ENCODE measurements at regions not wholly inside any gene's neighbourhood (a gene's known extent, or its start where the extent isn't known, plus 50 kb on each side); places are given as distances from the start of the nearest gene placed in this dataset.

GRCh38 chr15:94749811-94750617 is 518.7 kb downstream of the MCTP2 start:
- DNase-seq (ENCODE audit: low read depth in 2 of 2), result no peak

- no peak for DNase-seq (ENCODE audit: low read depth in 2 of 2)
These were observed 529.0 kb downstream of the MCTP2 start for GRCh38 chr15:94760348-94760747.

- DNase-seq (ENCODE audit: low read depth in 2 of 2), result no peak
These were observed 530.2 kb downstream of the MCTP2 start for GRCh38 chr15:94761574-94761973.

DNA sequence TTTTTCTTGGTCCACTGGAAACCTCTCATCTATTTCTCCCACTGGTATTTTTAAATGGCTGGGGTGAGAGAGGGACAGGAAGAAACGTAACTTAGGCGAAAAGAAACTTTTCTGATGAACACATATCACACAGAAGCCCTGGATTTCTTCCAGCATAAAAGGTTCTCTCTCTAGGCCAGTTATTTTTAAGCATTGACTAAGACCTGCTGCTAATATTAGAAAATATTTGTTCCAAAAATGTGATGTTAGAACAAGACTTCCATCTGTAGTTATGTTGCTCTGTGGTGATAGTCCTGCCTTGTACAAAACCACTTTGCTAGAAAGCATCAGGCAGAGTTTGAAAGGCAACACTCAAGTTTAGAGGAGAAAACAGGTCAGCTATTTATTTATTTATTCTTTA is 537.7 kb downstream of the MCTP2 start:
- DNase-seq (ENCODE audit: low read depth in 2 of 2), result no peak

DNA sequence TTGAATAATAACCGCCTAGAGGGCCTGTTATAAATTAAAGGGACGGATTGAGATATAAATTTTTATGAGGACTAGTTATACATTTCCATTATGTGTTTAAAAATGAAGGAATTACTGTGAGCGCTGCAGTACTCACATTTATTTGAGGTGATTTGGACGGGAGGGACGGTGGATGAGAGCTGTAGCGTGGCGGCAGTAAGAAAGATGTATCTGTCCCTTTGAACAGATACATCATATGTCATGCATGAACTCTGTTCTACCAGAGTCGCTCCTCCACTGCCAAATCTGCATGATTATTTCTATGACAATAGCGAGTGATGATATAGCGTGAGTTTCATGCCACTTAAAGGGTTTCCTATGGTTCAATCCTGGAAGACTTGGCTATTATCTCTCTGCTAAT is 538.8 kb downstream of the MCTP2 start:
- DNase-seq (ENCODE audit: low read depth in 2 of 2), result no peak

- no peak for DNase-seq (ENCODE audit: low read depth in 2 of 2)
These were observed 545.7 kb downstream of the MCTP2 start for GRCh38 chr15:94777037-94777436.

GRCh38 chr15:94778840-94779239 is 547.5 kb downstream of the MCTP2 start:
- no peak for DNase-seq (ENCODE audit: low read depth in 2 of 2)

GRCh38 chr15:94780166-94780565 is 548.8 kb downstream of the MCTP2 start:
- no peak for DNase-seq (ENCODE audit: low read depth in 2 of 2)

GRCh38 chr15:94785091-94785490 is 553.7 kb downstream of the MCTP2 start:
- DNase-seq (ENCODE audit: low read depth in 2 of 2), result no peak

- DNase-seq (ENCODE audit: low read depth in 2 of 2), result peak in 1 of 2 donors; percentile 19
These were observed 559.6 kb downstream of the MCTP2 start for GRCh38 chr15:94791008-94791407.

GRCh38 chr15:94791510-94791909 is 560.1 kb downstream of the MCTP2 start:
- DNase-seq (ENCODE audit: low read depth in 2 of 2), result no peak

DNA sequence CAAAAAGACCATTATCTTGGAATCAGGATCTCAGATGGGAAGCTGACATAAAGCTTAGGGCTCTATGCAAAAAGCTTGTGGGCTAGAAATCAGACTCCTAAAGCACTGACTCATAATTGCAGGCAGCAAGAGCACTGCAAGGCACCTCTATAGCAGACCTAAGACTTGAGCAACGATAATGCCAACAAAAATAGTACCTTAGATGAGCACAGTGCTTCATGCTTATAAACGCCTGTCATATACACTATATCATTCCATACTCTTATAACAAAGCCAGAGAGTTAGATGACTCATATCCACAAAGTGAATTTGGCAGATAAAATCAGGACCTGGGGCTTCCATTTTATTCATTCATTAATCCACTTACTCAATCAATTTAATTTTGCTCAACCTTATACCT is 560.8 kb downstream of the MCTP2 start:
- DNase-seq (ENCODE audit: low read depth in 2 of 2), result peak in 1 of 2 donors; percentile 54

GRCh38 chr15:94793207-94793606 is 561.8 kb downstream of the MCTP2 start:
- DNase-seq (ENCODE audit: low read depth in 2 of 2), result no peak

DNA sequence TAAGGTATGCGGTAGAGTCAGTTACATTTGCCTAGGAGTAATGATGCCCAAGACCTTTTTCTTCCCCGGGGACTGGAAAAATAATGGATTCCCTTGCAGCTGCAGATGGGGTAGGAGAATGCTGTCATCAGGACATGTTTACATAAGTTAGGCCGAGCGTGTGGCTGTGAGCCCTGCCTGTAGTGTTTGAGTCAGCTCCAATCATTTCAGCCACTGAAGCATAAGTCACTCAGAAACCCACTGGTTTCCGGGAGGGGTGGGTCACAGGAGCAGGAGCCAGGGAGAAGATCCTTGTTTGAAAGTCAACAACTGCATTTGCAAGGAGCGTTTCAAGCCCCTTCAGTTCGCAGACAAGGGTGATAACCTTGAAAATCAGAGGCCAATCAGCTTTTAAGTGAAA is 562.3 kb downstream of the MCTP2 start:
- no peak for DNase-seq (ENCODE audit: low read depth in 2 of 2)

DNA sequence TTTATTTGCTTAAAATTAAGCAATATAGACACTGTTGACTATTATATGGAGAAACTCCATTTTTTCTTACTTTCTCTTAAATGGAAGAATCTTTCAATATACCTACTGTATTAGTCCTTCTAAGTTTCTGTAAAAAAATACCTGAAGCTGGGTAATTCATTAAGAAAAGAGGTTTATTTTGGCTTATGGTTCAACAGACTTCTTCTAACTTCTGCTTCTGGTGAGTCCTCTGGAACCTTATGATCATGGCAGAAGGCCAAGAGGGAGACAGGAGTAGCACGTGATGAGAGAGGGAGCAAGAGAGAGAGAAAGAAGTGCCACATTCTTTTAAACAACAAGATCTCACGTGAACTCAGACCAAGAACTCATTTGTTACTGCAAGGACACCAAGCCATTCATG is 573.3 kb downstream of the MCTP2 start:
- DNase-seq (ENCODE audit: low read depth in 2 of 2), result no peak

DNA sequence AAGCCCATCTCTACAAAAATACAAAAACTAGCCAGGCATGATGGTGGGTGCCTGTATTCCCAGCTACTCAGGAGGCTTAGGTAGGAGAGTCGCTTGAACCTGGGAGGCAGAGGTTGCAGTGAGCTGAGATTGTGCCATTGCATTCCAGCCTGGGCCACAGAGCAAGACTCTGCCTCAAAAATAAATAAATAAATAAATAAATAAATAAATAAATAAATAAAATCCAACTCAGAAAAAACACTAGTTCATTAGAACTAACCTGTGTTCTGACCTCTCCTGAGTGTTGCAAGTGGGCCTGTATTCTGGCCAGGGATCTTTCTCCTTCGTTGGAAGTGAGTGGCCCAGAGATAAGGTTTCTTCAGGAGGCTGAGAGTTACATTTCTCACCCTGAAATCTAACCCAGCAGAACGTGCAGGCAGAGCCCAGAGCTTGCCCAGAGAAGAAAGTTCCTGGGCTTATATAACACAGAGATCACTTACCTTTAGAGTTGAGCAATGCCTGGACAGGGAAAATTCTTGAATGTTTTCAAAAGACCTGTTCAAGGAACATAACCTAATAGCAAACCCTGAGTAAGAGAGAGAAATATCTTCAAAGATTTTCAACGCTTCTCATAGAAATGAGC is 583.9 kb downstream of the MCTP2 start:
- no peak for DNase-seq (ENCODE audit: low read depth in 2 of 2)

- DNase-seq (ENCODE audit: low read depth in 2 of 2), result no peak
These were observed 584.6 kb downstream of the MCTP2 start for GRCh38 chr15:94815914-94816313.

GRCh38 chr15:94829887-94830884 is 598.8 kb downstream of the MCTP2 start:
- DNase-seq (ENCODE audit: low read depth in 2 of 2), result no peak

- DNase-seq (ENCODE audit: low read depth in 2 of 2), result no peak
These were observed 602.6 kb downstream of the MCTP2 start for GRCh38 chr15:94834000-94834399.

DNA sequence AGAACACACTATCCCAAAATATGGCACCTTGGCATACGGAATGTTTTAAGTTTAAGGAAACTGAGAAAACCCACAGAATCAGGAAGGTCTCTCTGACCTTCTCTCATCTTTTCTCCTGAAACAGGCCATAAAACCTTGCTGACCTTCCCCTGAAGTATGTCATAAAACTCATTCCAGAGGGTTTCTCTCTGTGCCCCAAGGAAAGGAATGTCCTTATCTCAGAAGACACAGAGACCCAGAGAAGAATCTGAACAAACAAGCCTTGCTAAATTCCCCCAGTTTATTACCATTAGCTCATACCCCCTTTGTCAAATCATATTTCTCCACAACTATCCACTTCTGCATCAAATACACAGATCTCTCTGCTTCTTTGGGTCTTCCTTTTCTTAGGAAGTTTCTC is 603.1 kb downstream of the MCTP2 start:
- DNase-seq (ENCODE audit: low read depth in 2 of 2), result no peak

GRCh38 chr15:94838281-94838680 is 606.9 kb downstream of the MCTP2 start:
- no peak for DNase-seq (ENCODE audit: low read depth in 2 of 2)

Data from dermis microvascular lymphatic vessel endothelial cell (primary cell).